ENCODE measurements at regions not wholly inside any gene's neighbourhood (a gene's known extent, or its start where the extent isn't known, plus 50 kb on each side); places are given as distances from the start of the nearest gene placed in this dataset.

DNA sequence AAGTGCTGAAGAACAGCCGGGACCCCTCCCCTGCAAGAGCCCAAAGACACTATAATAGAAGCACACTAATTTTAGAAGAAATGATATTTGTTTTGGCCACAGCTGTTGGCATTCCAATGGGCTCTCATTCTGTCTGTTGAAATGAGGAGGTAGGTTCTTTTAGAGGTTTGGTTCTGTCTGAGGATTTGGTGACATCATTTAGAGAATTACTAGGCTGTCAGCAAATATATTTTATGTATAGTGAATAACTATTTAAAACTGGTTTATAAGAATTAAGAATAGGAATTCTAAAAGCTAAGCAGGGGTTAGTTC lies 200.7 kb upstream of the SLC38A2 start:
- no peak overlapping the region for H3K4me3 Mint-ChIP-seq
- H3K27me3 Mint-ChIP-seq (ENCODE audit: low read depth), result no peaks in the 10 kb centered on the region
- TF ChIP-seq CTCF (conservative IDR thresholded peaks at IDR 0.05), result no peak
- DNase-seq (ENCODE audit: low read depth, low spot score), result no peak
- peaks cover 5% of the 10 kb centered on the region for H3K36me3 Mint-ChIP-seq (ENCODE audit: low read depth)
- no peak overlapping the region for H3K27ac Mint-ChIP-seq (ENCODE audit: unreplicated experiment)
- no peaks in the 10 kb centered on the region for H3K4me1 Mint-ChIP-seq
- peaks cover 7% of the 10 kb centered on the region for H3K9me3 Mint-ChIP-seq

- Mint-ChIP-seq H3K4me1 (no peaks in the 10 kb centered on the region), H3K27me3 (ENCODE audit: low read depth) (no peaks in the 10 kb centered on the region), H3K4me3 (no peak overlapping the region), H3K36me3 (ENCODE audit: low read depth) (peaks cover 9% of the 10 kb centered on the region), H3K27ac (ENCODE audit: unreplicated experiment) (no peak overlapping the region), H3K9me3 (peaks cover 10% of the 10 kb centered on the region)
- DNase-seq (ENCODE audit: low read depth, low spot score), result no peak
- no peak for TF ChIP-seq CTCF (conservative IDR thresholded peaks at IDR 0.05)
Measured at GRCh38 chr12:46572644-46573346, 200.2 kb upstream of the SLC38A2 start.

DNA sequence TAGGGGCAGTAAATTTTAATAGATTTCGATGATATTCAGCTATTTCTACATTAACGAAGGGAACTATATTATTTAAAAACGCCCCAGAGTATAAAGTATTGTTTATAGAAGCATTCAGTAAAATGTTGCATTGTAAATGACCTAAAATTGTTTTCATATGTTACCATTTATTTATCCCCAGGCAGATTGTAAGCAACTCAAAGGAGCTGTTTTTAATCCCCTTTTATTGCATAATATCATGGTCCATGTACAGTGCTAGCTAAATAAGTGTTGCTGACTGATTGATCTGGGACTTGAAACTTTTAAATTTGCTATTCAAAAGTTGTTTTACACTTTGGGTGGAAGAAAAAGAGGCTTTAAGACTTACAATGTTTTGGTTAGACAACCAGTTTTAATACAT lies 199.0 kb upstream of the SLC38A2 start:
- Mint-ChIP-seq H3K36me3 (ENCODE audit: low read depth) (peaks cover 18% of the 10 kb centered on the region), H3K4me3 (no peak overlapping the region), H3K9me3 (peaks cover 14% of the 10 kb centered on the region), H3K27me3 (ENCODE audit: low read depth) (no peaks in the 10 kb centered on the region), H3K4me1 (no peaks in the 10 kb centered on the region), H3K27ac (ENCODE audit: unreplicated experiment) (no peak overlapping the region)
- no peak for DNase-seq (ENCODE audit: low read depth, low spot score)
- no peak for TF ChIP-seq CTCF (conservative IDR thresholded peaks at IDR 0.05)

DNA sequence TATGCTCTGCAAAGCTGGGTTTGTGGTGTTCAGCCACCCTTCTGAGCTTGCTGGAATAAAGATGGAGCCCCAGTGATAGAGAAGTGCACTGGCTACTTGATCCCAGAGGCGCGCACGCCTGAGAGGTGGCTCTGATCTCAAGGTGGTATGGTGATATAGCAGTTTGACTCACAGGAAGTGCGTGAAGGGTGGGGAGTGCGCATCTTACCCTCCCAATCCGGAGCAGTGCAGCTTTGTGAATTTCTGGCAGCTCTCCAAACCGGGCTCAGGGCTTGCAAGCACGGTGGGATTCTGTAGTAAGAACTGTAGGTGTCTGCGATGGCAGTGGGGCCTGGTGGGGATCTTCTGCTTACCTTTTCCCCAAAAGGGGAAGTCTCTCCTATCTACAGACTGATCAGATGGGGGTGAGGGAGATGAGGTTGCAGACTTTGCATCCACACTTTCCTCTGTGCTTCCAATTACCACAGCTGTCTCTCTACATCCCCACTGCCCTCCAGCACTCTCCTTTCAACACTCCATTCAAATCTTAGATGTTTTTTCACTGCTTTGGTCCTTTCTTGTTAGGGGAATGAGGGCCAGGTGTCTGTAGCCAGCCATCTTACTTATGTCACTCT lies 197.4 kb upstream of the SLC38A2 start:
- Mint-ChIP-seq H3K36me3 (ENCODE audit: low read depth) (peaks cover 24% of the 10 kb centered on the region), H3K9me3 (peaks cover 20% of the 10 kb centered on the region), H3K4me1 (no peaks in the 10 kb centered on the region), H3K27ac (ENCODE audit: unreplicated experiment) (no peak overlapping the region), H3K4me3 (no peak overlapping the region), H3K27me3 (ENCODE audit: low read depth) (no peaks in the 10 kb centered on the region)
- TF ChIP-seq CTCF (conservative IDR thresholded peaks at IDR 0.05), result no peak
- DNase-seq (ENCODE audit: low read depth, low spot score), result no peak

- Mint-ChIP-seq H3K27ac (ENCODE audit: unreplicated experiment) (no peak overlapping the region), H3K4me1 (peaks cover 9% of the 10 kb centered on the region), H3K36me3 (ENCODE audit: low read depth) (peaks cover 24% of the 10 kb centered on the region), H3K27me3 (ENCODE audit: low read depth) (no peaks in the 10 kb centered on the region), H3K9me3 (peaks cover 21% of the 10 kb centered on the region), H3K4me3 (no peak overlapping the region)
- DNase-seq (ENCODE audit: low read depth, low spot score), result no peak
- no peak for TF ChIP-seq CTCF (conservative IDR thresholded peaks at IDR 0.05)
Measured at GRCh38 chr12:46567667-46568066, 195.1 kb upstream of the SLC38A2 start.
